A673 (cell line): ENCODE measurements at regions not wholly inside any gene's neighbourhood (a gene's known extent, or its start where the extent isn't known, plus 50 kb on each side); places are given as distances from the start of the nearest gene placed in this dataset.

Experiments
- BruUV-seq: library from RNA; stranded (reverse); fragments of 400-500 nt; replicated peaks from 2 replicates; lab custom pipeline; 2021; lab: Mats Ljungman, UMichigan
- CTCF ChIA-PET: fragments of 300-600 bp; sonication (Branson Sonifier 250); formaldehyde crosslinking; loops from one replicate; lab custom pipeline; 2022; ENCODE audit warnings: antibody characterized with exemption; lab: Charles Lee
- POLR2A ChIA-PET: fragments of 300-600 bp; sonication (Branson Sonifier 250); formaldehyde crosslinking; loops from one replicate; lab custom pipeline; 2022; ENCODE audit warnings: antibody characterized with exemption; ENCODE audit not compliant: low non-redundant PET; lab: Charles Lee
- DNase-seq: peaks from one replicate; pipeline ENCODE4 v3.0.0-alpha.2; 2015; ENCODE audit warnings: low spot score
- H3K27ac ChIP-seq: fragments of 200-600 bp; sonication (generic); 2 replicates; pipeline ENCODE4 v1.5.1; 2016; ENCODE audit warnings: mixed run types, low read depth, mild to moderate bottlenecking, mixed read lengths, antibody characterized with exemption, low read length; ENCODE audit not compliant: poor library complexity, severe bottlenecking
- H3K27me3 ChIP-seq: fragments of 200-600 bp; sonication (generic); replicated peaks from 2 replicates; pipeline ENCODE4 v1.6.1; 2017; ENCODE audit warnings: mixed run types, low read depth, mild to moderate bottlenecking, mixed read lengths, antibody characterized with exemption, low read length; ENCODE audit not compliant: insufficient read depth, poor library complexity
- H3K36me3 ChIP-seq: fragments of 200-600 bp; sonication (generic); 2 replicates; pipeline ENCODE4 v1.6.1; 2016; ENCODE audit warnings: mixed run types, mild to moderate bottlenecking, mixed read lengths, antibody characterized with exemption, low read length; ENCODE audit not compliant: insufficient read depth, poor library complexity, severe bottlenecking
- H3K4me1 ChIP-seq: fragments of 200-600 bp; sonication (generic); 2 replicates; pipeline ENCODE4 v1.6.1; 2017; ENCODE audit warnings: mixed run types, mild to moderate bottlenecking, mixed read lengths, antibody characterized with exemption, low read length; ENCODE audit not compliant: insufficient read depth, poor library complexity, severe bottlenecking
- H3K4me3 ChIP-seq: fragments of 200-600 bp; sonication (generic); 2 replicates; pipeline ENCODE4 v1.5.1; 2016; ENCODE audit warnings: low read depth, mixed run types, mild to moderate bottlenecking, mixed read lengths, low read length; ENCODE audit not compliant: poor library complexity, severe bottlenecking
- H3K9me3 ChIP-seq: fragments of 200-600 bp; sonication (generic); 2 replicates; pipeline ENCODE4 v1.6.1; 2016; ENCODE audit warnings: mixed run types, low read depth, mild to moderate bottlenecking, mixed read lengths, antibody characterized with exemption, low read length; ENCODE audit not compliant: poor library complexity, severe bottlenecking
- CTCF ChIP-seq: fragments of 300-800, 200-600 bp; sonication (generic); conservative IDR thresholded peaks from 2 replicates; pipeline ENCODE4 v1.5.1; 2017; ENCODE audit warnings: low read depth, mild to moderate bottlenecking, antibody characterized with exemption, low read length, moderate library complexity, mixed read lengths
- EZH2 ChIP-seq: fragments of 200-600 bp; sonication (generic); IDR thresholded peaks from 2 replicates; pipeline ENCODE4 v1.6.1; 2017; ENCODE audit warnings: borderline replicate concordance, low read depth, mild to moderate bottlenecking, mixed read lengths, antibody characterized with exemption, low read length; ENCODE audit not compliant: poor library complexity, severe bottlenecking
- intact Hi-C: fragments of 100-400 bp; cut with micrococcal nuclease; formaldehyde crosslinking; loops from one replicate; pipeline ENCODE4 v1.10.0; 2022; ENCODE audit not compliant: unreplicated experiment

- Histone ChIP-seq H3K9me3 (no peaks in the 10 kb centered on the region), H3K27ac (no peak overlapping the region), H3K4me3 (no peak overlapping the region), H3K27me3 (no peaks in the 10 kb centered on the region), H3K4me1 (no peaks in the 10 kb centered on the region), H3K36me3 (no peaks in the 10 kb centered on the region)
- intact Hi-C loops, result no loop called here
- POLR2A ChIA-PET, result no interaction called here
- BruUV-seq, result no TSS peak
- TF ChIP-seq CTCF (no peak), EZH2 (no peak)
- DNase-seq, result no peak
- CTCF ChIA-PET, result no interaction called here
Measured at GRCh38 chr7:28239823-28240204, 59.2 kb upstream of the JAZF1 start.

- no peak for DNase-seq
- Histone ChIP-seq H3K4me3 (no peak overlapping the region), H3K27ac (no peak overlapping the region), H3K9me3 (no peaks in the 10 kb centered on the region), H3K4me1 (no peaks in the 10 kb centered on the region), H3K27me3 (no peaks in the 10 kb centered on the region), H3K36me3 (no peaks in the 10 kb centered on the region)
- no peak for TF ChIP-seq CTCF
- TF ChIP-seq EZH2, result no peak
- intact Hi-C loops, result no loop called here
- POLR2A ChIA-PET, result no interaction called here
- BruUV-seq, result no TSS peak
- CTCF ChIA-PET, result no interaction called here
Measured at GRCh38 chr7:28240481-28240880, 59.9 kb upstream of the JAZF1 start.

- Histone ChIP-seq H3K27me3 (no peaks in the 10 kb centered on the region), H3K36me3 (no peaks in the 10 kb centered on the region), H3K4me1 (no peaks in the 10 kb centered on the region), H3K27ac (no peak overlapping the region), H3K9me3 (no peaks in the 10 kb centered on the region), H3K4me3 (no peak overlapping the region)
- CTCF ChIA-PET, result no interaction called here
- intact Hi-C loops, result no loop called here
- no TSS peak for BruUV-seq
- POLR2A ChIA-PET, result no interaction called here
- DNase-seq, result no peak
- no peak for TF ChIP-seq EZH2
- no peak for TF ChIP-seq CTCF
Measured at GRCh38 chr7:28243861-28244260, 63.3 kb upstream of the JAZF1 start.
